ENCODE measurements at regions not wholly inside any gene's neighbourhood (a gene's known extent, or its start where the extent isn't known, plus 50 kb on each side); places are given as distances from the start of the nearest gene placed in this dataset.

DNA sequence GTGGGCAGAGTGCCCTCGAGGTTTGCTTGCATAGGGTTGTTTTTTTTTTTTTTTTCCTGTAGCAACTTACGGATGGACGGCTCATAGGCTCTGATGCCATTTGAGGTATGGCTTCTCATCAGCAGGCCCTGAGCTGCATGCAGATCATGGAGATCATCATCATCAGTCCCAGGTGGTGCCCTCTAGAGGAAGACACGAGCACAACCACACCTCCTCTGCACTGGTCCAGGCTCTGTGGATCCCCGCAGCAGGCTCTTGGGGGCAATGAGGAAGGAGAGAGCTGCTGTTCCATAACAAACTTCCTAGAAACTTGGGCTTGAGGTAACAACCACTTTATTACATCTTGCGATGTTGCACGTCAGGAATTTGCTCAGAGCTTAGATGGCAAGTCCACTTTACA lies 132.7 kb upstream of the CXCL12 start:
- no peak for TF ChIP-seq SUZ12 (IDR thresholded peaks at IDR 0.05; ENCODE audit: extremely low read depth, insufficient read depth, insufficient read length)
- no peak for TF ChIP-seq ZNF274 (IDR thresholded peaks at IDR 0.05; ENCODE audit: low read depth, low read length)
- no peak for TF ChIP-seq YY1 (IDR thresholded peaks at IDR 0.05; ENCODE audit: insufficient read depth, insufficient read length)
- no peaks in the 10 kb centered on the region for H3K9me3 ChIP-seq (ENCODE audit: insufficient read depth, low read length)
- DNase-seq (ENCODE audit: low read depth, low spot score): peak; percentile 18

DNA sequence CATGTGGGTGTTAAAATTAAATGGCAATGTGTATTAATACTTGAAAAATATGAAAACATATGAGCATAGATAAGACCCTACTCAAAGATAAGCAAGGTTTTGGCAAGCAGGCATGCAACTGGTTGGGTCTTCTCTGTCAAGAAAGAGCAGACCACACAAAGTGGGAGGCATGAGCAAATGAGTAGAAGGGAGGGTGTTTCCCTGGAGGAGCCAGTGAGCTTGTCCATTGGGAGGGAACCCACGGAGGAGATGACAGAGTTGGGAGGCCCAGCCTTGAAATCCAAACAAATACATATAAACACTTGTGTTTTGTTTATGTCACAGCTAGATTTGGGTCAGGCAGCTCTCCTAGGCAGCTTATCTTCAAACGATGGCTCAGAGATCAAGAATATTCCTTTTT lies 134.5 kb upstream of the CXCL12 start:
- DNase-seq (ENCODE audit: low read depth, low spot score): no peak
- TF ChIP-seq YY1 (IDR thresholded peaks at IDR 0.05; ENCODE audit: insufficient read depth, insufficient read length): no peak
- TF ChIP-seq SUZ12 (IDR thresholded peaks at IDR 0.05; ENCODE audit: extremely low read depth, insufficient read depth, insufficient read length): no peak
- no peak for TF ChIP-seq ZNF274 (IDR thresholded peaks at IDR 0.05; ENCODE audit: low read depth, low read length)
- Histone ChIP-seq H3K27me3 (ENCODE audit: insufficient read depth, insufficient read length) (no peaks in the 10 kb centered on the region), H3K4me3 (ENCODE audit: insufficient read length, low read depth) (no peak overlapping the region), H3K9ac (ENCODE audit: insufficient read length, low read depth) (no peak overlapping the region), H3K9me3 (ENCODE audit: insufficient read depth, low read length) (no peaks in the 10 kb centered on the region), H3K4me1 (ENCODE audit: insufficient read depth, insufficient read length) (no peaks in the 10 kb centered on the region), H3K36me3 (ENCODE audit: insufficient read depth, insufficient read length, low read length) (no peaks in the 10 kb centered on the region)

More for the DNA sequence above, 132.7 kb upstream of the CXCL12 start:
- Histone ChIP-seq H3K36me3 (ENCODE audit: insufficient read depth, insufficient read length, low read length) (no peaks in the 10 kb centered on the region), H3K27me3 (ENCODE audit: insufficient read depth, insufficient read length) (no peaks in the 10 kb centered on the region), H3K4me3 (ENCODE audit: insufficient read length, low read depth) (no peak overlapping the region), H3K4me1 (ENCODE audit: insufficient read depth, insufficient read length) (no peaks in the 10 kb centered on the region), H3K9ac (ENCODE audit: insufficient read length, low read depth) (no peak overlapping the region)

GRCh38 chr10:44520651-44521050 lies 135.8 kb upstream of the CXCL12 start:
- no peak overlapping the region for H3K4me3 ChIP-seq (ENCODE audit: insufficient read length, low read depth)

GRCh38 chr10:44539178-44539577 lies 154.3 kb upstream of the CXCL12 start:
- Histone ChIP-seq H3K9me3 (ENCODE audit: insufficient read depth, low read length) (no peaks in the 10 kb centered on the region), H3K9ac (ENCODE audit: insufficient read length, low read depth) (no peak overlapping the region), H3K36me3 (ENCODE audit: insufficient read depth, insufficient read length, low read length) (no peaks in the 10 kb centered on the region), H3K4me3 (ENCODE audit: insufficient read length, low read depth) (no peak overlapping the region), H3K27me3 (ENCODE audit: insufficient read depth, insufficient read length) (no peaks in the 10 kb centered on the region), H3K4me1 (ENCODE audit: insufficient read depth, insufficient read length) (no peaks in the 10 kb centered on the region)
- DNase-seq (ENCODE audit: low read depth, low spot score): no peak
- TF ChIP-seq YY1 (IDR thresholded peaks at IDR 0.05; ENCODE audit: insufficient read depth, insufficient read length) (no peak), ZNF274 (IDR thresholded peaks at IDR 0.05; ENCODE audit: low read depth, low read length) (no peak), SUZ12 (IDR thresholded peaks at IDR 0.05; ENCODE audit: extremely low read depth, insufficient read depth, insufficient read length) (no peak)

More at GRCh38 chr10:44520651-44521050, 135.8 kb upstream of the CXCL12 start:
- Histone ChIP-seq H3K36me3 (ENCODE audit: insufficient read depth, insufficient read length, low read length) (no peaks in the 10 kb centered on the region), H3K9me3 (ENCODE audit: insufficient read depth, low read length) (no peaks in the 10 kb centered on the region), H3K27me3 (ENCODE audit: insufficient read depth, insufficient read length) (no peaks in the 10 kb centered on the region), H3K9ac (ENCODE audit: insufficient read length, low read depth) (no peak overlapping the region), H3K4me1 (ENCODE audit: insufficient read depth, insufficient read length) (no peaks in the 10 kb centered on the region)
- no peak for TF ChIP-seq YY1 (IDR thresholded peaks at IDR 0.05; ENCODE audit: insufficient read depth, insufficient read length)
- TF ChIP-seq ZNF274 (IDR thresholded peaks at IDR 0.05; ENCODE audit: low read depth, low read length): no peak
- TF ChIP-seq SUZ12 (IDR thresholded peaks at IDR 0.05; ENCODE audit: extremely low read depth, insufficient read depth, insufficient read length): no peak
- DNase-seq (ENCODE audit: low read depth, low spot score): no peak

- TF ChIP-seq ZNF274 (IDR thresholded peaks at IDR 0.05; ENCODE audit: low read depth, low read length) (no peak), YY1 (IDR thresholded peaks at IDR 0.05; ENCODE audit: insufficient read depth, insufficient read length) (no peak), SUZ12 (IDR thresholded peaks at IDR 0.05; ENCODE audit: extremely low read depth, insufficient read depth, insufficient read length) (no peak)
- no peak overlapping the region for H3K4me3 ChIP-seq (ENCODE audit: insufficient read length, low read depth)
- 0 out of 2 replicates have a peak, but pooled peaks cover 4% of the 10 kb centered on the region for H3K9me3 ChIP-seq (ENCODE audit: insufficient read depth, low read length)
- no peaks in the 10 kb centered on the region for H3K27me3 ChIP-seq (ENCODE audit: insufficient read depth, insufficient read length)
- H3K36me3 ChIP-seq (ENCODE audit: insufficient read depth, insufficient read length, low read length): no peaks in the 10 kb centered on the region
- DNase-seq (ENCODE audit: low read depth, low spot score): no peak
- H3K4me1 ChIP-seq (ENCODE audit: insufficient read depth, insufficient read length): peaks cover 2% of the 10 kb centered on the region
- H3K9ac ChIP-seq (ENCODE audit: insufficient read length, low read depth): no peak overlapping the region
Observed at GRCh38 chr10:44552726-44553125, 167.8 kb upstream of the CXCL12 start.

DNA sequence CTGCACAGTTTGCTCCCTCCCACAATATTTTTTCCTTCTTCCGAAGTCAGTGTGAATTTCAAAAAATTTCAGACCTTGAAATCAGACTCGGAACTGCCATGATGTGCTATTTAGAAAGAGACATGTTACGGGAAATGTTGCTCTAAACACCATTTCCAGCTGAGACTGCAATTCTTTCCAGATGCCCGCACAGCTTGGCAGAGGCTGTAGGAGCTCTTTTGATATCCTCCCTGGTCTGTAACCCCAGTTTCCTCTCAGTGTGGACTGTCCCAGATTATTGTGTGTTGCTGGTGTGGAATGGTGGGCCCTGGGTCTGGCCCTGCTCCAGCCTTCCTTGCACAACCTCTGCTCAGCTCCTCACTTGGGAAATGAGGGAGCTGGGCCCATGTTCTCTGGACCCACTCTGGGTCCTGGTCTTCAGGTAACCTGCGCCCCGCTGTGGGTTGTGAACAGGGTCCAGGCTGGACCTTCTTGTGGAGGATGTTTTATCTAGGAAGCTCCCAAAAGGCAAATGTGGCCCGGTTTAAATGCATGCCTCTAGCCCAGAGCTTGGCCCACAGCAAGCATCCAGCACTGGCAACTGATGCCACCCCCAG lies 172.8 kb upstream of the CXCL12 start:
- no peak for DNase-seq (ENCODE audit: low read depth, low spot score)
- H3K4me1 ChIP-seq (ENCODE audit: insufficient read depth, insufficient read length): peaks cover 2% of the 10 kb centered on the region
- no peak overlapping the region for H3K4me3 ChIP-seq (ENCODE audit: insufficient read length, low read depth)
- no peaks in the 10 kb centered on the region for H3K27me3 ChIP-seq (ENCODE audit: insufficient read depth, insufficient read length)
- H3K9me3 ChIP-seq (ENCODE audit: insufficient read depth, low read length): no peaks in the 10 kb centered on the region
- no peak overlapping the region for H3K9ac ChIP-seq (ENCODE audit: insufficient read length, low read depth)
- no peaks in the 10 kb centered on the region for H3K36me3 ChIP-seq (ENCODE audit: insufficient read depth, insufficient read length, low read length)
- TF ChIP-seq ZNF274 (IDR thresholded peaks at IDR 0.05; ENCODE audit: low read depth, low read length) (no peak), YY1 (IDR thresholded peaks at IDR 0.05; ENCODE audit: insufficient read depth, insufficient read length) (no peak), SUZ12 (IDR thresholded peaks at IDR 0.05; ENCODE audit: extremely low read depth, insufficient read depth, insufficient read length) (no peak)

DNA sequence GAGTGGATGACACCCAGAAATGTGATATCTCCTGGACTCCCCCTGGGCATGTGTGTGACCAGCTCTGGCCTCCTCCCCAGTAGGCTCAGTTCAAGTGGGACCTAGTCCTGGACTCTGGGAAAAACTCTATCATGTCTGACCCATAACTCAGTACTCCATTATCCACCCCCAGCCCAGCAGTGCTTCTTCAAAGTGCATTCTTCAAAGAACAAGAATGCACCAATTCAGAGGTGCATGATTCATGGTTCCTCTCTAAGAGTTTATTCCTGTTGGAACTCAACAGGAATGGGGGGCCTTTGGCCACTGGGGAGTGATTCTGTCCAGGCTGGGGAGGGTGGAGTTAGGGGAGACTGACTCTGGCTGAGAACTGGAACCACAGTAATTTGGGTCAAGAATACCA lies 173.6 kb upstream of the CXCL12 start:
- Histone ChIP-seq H3K27me3 (ENCODE audit: insufficient read depth, insufficient read length) (no peaks in the 10 kb centered on the region), H3K4me1 (ENCODE audit: insufficient read depth, insufficient read length) (peaks cover 2% of the 10 kb centered on the region), H3K9ac (ENCODE audit: insufficient read length, low read depth) (no peak overlapping the region), H3K36me3 (ENCODE audit: insufficient read depth, insufficient read length, low read length) (no peaks in the 10 kb centered on the region), H3K9me3 (ENCODE audit: insufficient read depth, low read length) (no peaks in the 10 kb centered on the region), H3K4me3 (ENCODE audit: insufficient read length, low read depth) (no peak overlapping the region)
- no peak for DNase-seq (ENCODE audit: low read depth, low spot score)
- TF ChIP-seq SUZ12 (IDR thresholded peaks at IDR 0.05; ENCODE audit: extremely low read depth, insufficient read depth, insufficient read length): no peak
- TF ChIP-seq YY1 (IDR thresholded peaks at IDR 0.05; ENCODE audit: insufficient read depth, insufficient read length): no peak
- TF ChIP-seq ZNF274 (IDR thresholded peaks at IDR 0.05; ENCODE audit: low read depth, low read length): no peak
